ENCODE measurements at regions not wholly inside any gene's neighbourhood (a gene's known extent, or its start where the extent isn't known, plus 50 kb on each side); places are given as distances from the start of the nearest gene placed in this dataset.
"Not testable (repeated sequence)": the region's sequence is repeated elsewhere in the genome, so short reads cannot be mapped to it uniquely, and the experiment has no call there.

GRCh38 chr2:87405531-87406216 lies 342.2 kb upstream of the PLGLB2 start:
- CTCF ChIA-PET; H3K9me3 ChIP-seq; H3K27ac ChIP-seq; POLR2A ChIA-PET; FAIRE-seq; H3K4me2 ChIP-seq; DNase-seq (ENCODE audit: low read depth in 1 of 2, low spot score in 1 of 2); H3K4me1 ChIP-seq; H3K4me3 ChIP-seq: not testable (repeated sequence)
- WGBS (ENCODE audit: missing lambda C conversion rate): 37% methylated on average over 5 of the region's 6 CpGs
- peak in 1 of 2 experiments; percentile 43; a peak in 1 of 6 replicates for ATAC-seq

- DNase-seq (ENCODE audit: low read depth in 1 of 2, low spot score in 1 of 2); FAIRE-seq; CTCF ChIA-PET; H3K27ac ChIP-seq; POLR2A ChIA-PET; H3K4me1 ChIP-seq; H3K9me3 ChIP-seq; ATAC-seq; H3K4me3 ChIP-seq; H3K4me2 ChIP-seq: not testable (repeated sequence)
- WGBS (ENCODE audit: missing lambda C conversion rate): 17% methylated on average over 2 of the region's 6 CpGs
Measured at GRCh38 chr2:87406406-87407175, 341.3 kb upstream of the PLGLB2 start.

GRCh38 chr2:87409601-87410000 lies 338.3 kb upstream of the PLGLB2 start:
- WGBS (ENCODE audit: missing lambda C conversion rate): no CpG with 5 or more reads among the region's 4 CpGs
- H3K4me3 ChIP-seq; DNase-seq (ENCODE audit: low read depth in 1 of 2, low spot score in 1 of 2); ATAC-seq; H3K4me1 ChIP-seq; H3K4me2 ChIP-seq; CTCF ChIA-PET; H3K27ac ChIP-seq; FAIRE-seq; H3K9me3 ChIP-seq; POLR2A ChIA-PET: not testable (repeated sequence)

- H3K4me2 ChIP-seq; H3K4me3 ChIP-seq; H3K9me3 ChIP-seq; H3K4me1 ChIP-seq; POLR2A ChIA-PET; CTCF ChIA-PET; H3K27ac ChIP-seq; DNase-seq (ENCODE audit: low read depth in 1 of 2, low spot score in 1 of 2); ATAC-seq; FAIRE-seq: not testable (repeated sequence)
- no CpG with 5 or more reads among the region's 3 CpGs for WGBS (ENCODE audit: missing lambda C conversion rate)
Measured at GRCh38 chr2:87410371-87410770, 337.5 kb upstream of the PLGLB2 start.

- FAIRE-seq; H3K9me3 ChIP-seq; ATAC-seq; DNase-seq (ENCODE audit: low read depth in 1 of 2, low spot score in 1 of 2); POLR2A ChIA-PET; H3K4me2 ChIP-seq; H3K4me3 ChIP-seq; H3K27ac ChIP-seq; H3K4me1 ChIP-seq: not testable (repeated sequence)
- WGBS (ENCODE audit: missing lambda C conversion rate): 20% methylated on average over 2 of the region's 7 CpGs
- CTCF ChIA-PET: interaction anchor here (0.6 kb wide), 1 partner anchor 12 kb away, joined by 3 read pairs; no protein-coding TSS in a partner anchor
Measured at GRCh38 chr2:87412036-87412820, 335.7 kb upstream of the PLGLB2 start.

- FAIRE-seq; H3K4me2 ChIP-seq; H3K27ac ChIP-seq; DNase-seq (ENCODE audit: low read depth in 1 of 2, low spot score in 1 of 2); ATAC-seq; POLR2A ChIA-PET; CTCF ChIA-PET; H3K9me3 ChIP-seq; H3K4me1 ChIP-seq; H3K4me3 ChIP-seq: not testable (repeated sequence)
- 0% methylated on average over 1 of the region's 1 CpG for WGBS (ENCODE audit: missing lambda C conversion rate)
Measured at GRCh38 chr2:87414331-87414730, 333.6 kb upstream of the PLGLB2 start.

GRCh38 chr2:87414795-87415570 lies 332.9 kb upstream of the PLGLB2 start:
- H3K27ac ChIP-seq; CTCF ChIA-PET; H3K4me1 ChIP-seq; POLR2A ChIA-PET; H3K4me2 ChIP-seq; DNase-seq (ENCODE audit: low read depth in 1 of 2, low spot score in 1 of 2); H3K4me3 ChIP-seq; H3K9me3 ChIP-seq; ATAC-seq: not testable (repeated sequence)
- peak; percentile 88 for FAIRE-seq
- 37% methylated on average over 2 of the region's 10 CpGs for WGBS (ENCODE audit: missing lambda C conversion rate)

GRCh38 chr2:87415586-87416265 lies 332.2 kb upstream of the PLGLB2 start:
- H3K9me3 ChIP-seq; H3K4me2 ChIP-seq; POLR2A ChIA-PET; H3K4me1 ChIP-seq; H3K27ac ChIP-seq; FAIRE-seq; H3K4me3 ChIP-seq; CTCF ChIA-PET; ATAC-seq; DNase-seq (ENCODE audit: low read depth in 1 of 2, low spot score in 1 of 2): not testable (repeated sequence)
- 0% methylated on average over 1 of the region's 1 CpG for WGBS (ENCODE audit: missing lambda C conversion rate)

GRCh38 chr2:87416266-87416592 lies 331.7 kb upstream of the PLGLB2 start:
- H3K27ac ChIP-seq; CTCF ChIA-PET; POLR2A ChIA-PET; ATAC-seq; FAIRE-seq; H3K4me3 ChIP-seq; H3K4me2 ChIP-seq; H3K9me3 ChIP-seq; DNase-seq (ENCODE audit: low read depth in 1 of 2, low spot score in 1 of 2); H3K4me1 ChIP-seq: not testable (repeated sequence)
- 0% methylated on average over 1 of the region's 1 CpG for WGBS (ENCODE audit: missing lambda C conversion rate)

- H3K27ac ChIP-seq; H3K4me2 ChIP-seq; CTCF ChIA-PET; H3K9me3 ChIP-seq; H3K4me1 ChIP-seq; DNase-seq (ENCODE audit: low read depth in 1 of 2, low spot score in 1 of 2); POLR2A ChIA-PET; H3K4me3 ChIP-seq; ATAC-seq: not testable (repeated sequence)
- FAIRE-seq: peak; percentile 100
- no CpG with 5 or more reads among the region's 6 CpGs for WGBS (ENCODE audit: missing lambda C conversion rate)
Measured at GRCh38 chr2:87417147-87417546, 330.7 kb upstream of the PLGLB2 start.
